Hematopoietic multipotent progenitor cell treated with erythropoietin and hydrocortisone succinate and interleukin-3 and kit ligand, for 6 days (in vitro differentiated cells): ENCODE measurements at regions not wholly inside any gene's neighbourhood (a gene's known extent, or its start where the extent isn't known, plus 50 kb on each side); places are given as distances from the start of the nearest gene placed in this dataset.
"Not testable (repeated sequence)": the region's sequence is repeated elsewhere in the genome, so short reads cannot be mapped to it uniquely, and the experiment has no call there.

Experiments used
- DNase-seq: peaks from one replicate; pipeline ENCODE4 v3.0.0-alpha.2; 2015

DNA sequence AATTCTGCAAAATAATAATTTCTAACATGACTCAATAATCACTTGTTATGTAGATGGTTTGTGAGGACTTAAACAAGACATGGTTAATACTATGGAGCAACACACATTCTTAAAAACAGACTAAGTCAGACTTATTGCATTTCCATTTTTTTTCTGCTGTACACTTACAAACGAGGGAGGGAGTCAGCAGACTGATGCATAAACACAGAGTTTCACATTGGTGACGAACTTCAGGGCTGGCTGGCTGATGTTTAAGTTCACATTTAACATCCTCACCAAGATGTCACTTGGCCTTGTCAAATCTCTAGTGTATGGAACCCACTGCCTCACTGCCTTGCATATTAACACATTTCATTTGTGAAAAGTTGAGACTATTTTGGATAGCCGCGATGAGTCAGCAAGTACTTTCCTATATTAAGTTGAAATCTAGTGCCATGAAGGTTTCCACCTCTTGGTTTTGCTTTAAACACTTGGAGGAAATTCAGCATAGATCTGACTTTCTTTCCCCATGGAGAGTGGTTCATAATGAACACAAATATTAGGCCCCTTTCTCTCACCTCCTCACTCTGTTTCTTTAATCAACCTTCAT lies 337.5 kb upstream of the RUNX1 start:
- no peak for DNase-seq

DNA sequence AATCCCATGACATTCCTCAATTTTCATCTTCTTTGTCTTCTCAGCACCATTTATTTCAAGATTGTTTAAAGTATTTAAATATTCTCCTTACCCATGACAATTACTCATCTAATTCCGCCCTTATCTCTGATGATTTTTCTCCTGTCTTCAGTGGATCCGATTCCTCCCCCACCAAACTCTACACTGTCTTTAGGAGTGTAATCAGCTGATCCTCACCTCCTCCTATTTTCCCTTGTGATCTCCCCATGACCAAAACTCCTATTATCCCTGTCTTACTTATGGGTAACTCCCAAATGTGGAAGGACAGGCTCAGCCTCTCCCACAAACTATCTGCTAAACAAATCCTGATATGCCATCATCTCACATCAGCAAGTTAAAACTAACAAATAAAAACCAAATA lies 335.3 kb upstream of the RUNX1 start:
- DNase-seq, result no peak

DNA sequence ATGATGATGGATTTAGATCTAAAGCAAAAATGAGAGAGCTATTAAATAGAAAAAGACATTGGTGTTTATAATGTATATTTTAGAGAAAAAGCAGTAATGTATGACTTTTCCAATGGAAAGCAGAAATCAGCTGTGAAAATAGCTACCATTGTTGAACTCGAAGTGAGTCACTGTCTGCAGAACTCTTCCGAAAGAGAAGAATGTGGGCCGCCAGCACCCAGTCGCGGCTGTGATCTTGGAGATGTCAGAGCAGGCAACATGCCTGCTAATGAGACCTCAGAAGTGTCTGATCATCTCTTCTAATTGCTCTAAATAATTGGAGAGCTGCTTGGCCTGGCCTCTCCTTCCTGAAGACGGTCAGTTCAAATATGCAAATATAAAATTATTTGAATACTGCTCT lies 333.6 kb upstream of the RUNX1 start:
- no peak for DNase-seq

DNA sequence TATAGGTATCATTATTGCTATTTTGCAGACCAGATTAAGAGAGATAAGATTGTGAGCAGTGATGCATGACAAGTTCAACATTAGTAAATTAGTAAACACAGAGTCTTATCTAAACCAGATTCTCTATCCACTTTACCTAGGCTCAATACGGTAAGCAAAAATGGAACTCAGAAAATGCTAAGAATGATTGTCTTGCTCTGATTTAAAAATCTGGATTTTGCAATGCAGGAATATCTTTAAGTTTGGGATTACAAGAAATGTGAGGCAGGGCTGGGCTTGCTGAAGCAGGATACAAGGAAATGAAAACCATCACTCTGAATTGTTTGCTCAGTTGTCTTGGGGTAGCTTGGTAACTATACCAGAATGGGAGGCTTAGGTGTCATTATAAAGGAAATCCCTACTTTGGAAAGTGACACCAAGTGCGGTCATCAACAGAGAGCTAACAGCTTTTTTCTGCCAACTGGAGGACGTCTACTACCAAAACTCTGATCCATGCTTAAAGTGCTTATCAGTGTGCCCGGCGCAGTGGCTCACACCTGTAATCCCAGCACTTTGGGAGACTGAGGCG lies 332.7 kb upstream of the RUNX1 start:
- no peak for DNase-seq

DNA sequence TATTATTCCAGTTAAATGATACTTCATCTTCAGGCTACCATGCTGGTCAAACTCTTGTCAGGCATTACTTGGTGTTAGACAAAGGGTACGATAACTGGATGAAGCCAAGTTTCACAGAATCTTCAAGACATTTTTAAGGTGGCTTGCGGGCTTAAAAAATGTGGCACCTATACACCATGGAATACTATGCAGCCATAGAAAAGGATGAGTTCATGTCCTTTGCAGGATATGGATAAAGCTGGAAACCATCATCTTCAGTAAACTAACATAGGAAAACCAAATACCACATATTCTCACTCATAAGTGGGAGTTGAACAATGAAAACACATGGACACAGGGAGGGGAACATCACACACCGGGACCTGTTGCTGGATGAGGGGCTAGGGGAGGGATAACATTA lies 331.2 kb upstream of the RUNX1 start:
- DNase-seq, result not testable (repeated sequence)

DNA sequence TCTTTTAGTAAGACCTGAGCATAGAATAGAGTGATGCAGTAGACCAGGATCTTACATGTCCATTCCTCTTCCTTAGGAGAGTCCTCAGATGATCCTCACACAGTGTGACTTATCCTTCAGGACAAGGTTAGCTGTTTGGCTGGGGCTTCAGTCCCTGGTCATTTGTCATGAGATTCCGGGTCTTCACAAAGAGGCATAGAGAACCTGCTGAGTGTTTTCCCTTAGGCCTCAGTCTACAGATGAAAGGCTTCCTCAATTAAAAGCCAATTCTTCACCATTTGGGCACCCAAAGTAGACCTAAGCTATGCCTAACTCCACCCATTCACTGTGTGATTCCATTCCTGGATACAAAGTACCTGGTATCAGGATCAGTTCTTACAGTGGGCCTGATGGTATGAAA lies 329.8 kb upstream of the RUNX1 start:
- no peak for DNase-seq

DNA sequence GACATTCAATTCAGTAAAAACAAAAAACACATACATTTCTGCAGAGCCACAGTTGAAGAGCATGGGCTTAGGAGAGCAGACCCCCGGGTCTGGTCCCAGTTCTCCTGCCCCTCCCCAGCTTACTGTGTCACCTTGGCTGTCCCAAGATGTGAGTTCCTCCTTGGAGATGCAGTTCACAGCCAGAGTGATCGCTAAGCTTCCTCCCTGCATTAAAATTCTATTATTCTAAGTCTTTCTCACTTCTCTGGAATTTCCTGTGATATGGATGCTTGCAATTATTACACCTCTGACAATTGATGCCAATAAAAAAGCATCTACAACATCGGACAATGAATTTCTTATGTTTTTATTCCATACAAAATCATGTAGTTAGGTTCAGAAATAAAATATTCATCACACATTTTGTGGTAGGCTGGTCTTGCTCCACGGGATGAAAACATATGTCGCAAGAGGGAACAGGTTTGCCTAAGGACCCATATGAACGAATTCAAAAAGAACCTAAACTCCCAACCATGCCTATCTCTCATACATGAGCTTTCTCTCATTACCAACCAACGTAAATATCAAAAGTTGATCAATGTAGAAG lies 328.5 kb upstream of the RUNX1 start:
- DNase-seq, result no peak

DNA sequence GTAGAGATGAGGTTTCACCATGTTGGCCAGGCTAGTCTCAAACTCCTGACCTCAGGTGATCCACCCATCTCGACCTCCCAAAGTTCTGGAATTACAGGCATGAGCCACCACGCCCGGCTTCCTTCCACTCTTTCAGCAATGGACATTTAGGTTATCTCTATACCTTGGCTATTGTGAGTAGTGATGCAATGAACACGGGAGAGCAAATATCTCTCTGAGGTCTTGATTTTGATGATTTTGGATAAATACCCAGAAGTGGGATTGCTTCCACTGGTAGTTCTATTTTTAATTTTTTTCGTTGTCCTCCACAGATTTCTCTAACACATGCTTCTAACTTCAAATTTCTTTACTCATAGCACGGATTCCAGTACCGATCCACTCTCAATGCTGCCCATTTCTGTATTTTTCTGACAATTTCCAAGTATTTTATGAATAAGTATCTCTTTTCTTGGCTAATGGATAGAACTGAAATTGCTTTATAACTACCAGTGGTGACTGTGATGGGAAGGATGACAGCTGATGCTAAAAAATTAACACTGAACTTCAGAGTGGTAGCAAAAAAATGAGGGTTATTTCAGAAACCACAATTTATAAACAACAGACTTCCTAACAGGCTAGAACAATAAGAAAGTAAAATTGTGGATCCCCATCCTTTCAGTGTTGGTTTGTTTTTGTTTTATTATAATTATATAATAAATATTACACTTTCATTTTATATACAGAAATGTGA lies 327.5 kb upstream of the RUNX1 start:
- DNase-seq, result no peak

DNA sequence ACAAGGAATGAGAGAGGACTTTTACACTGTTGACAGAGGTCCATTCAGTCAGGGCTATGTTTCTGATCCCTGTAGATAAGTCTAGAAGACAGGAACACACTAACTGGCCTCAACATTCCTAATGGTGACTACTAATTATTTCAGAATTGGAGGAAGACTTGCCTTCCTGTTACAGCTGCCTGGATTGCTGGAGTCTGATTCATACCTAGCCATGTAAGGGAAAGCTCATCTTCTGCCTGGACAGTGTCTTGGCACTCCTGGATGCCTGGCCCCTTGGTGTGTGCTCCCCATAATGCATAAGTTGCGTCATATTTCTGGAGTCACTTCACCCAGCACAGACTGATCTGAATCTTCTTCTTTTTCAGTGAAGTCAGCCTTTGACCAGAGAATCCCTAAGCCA lies 326.0 kb upstream of the RUNX1 start:
- no peak for DNase-seq

DNA sequence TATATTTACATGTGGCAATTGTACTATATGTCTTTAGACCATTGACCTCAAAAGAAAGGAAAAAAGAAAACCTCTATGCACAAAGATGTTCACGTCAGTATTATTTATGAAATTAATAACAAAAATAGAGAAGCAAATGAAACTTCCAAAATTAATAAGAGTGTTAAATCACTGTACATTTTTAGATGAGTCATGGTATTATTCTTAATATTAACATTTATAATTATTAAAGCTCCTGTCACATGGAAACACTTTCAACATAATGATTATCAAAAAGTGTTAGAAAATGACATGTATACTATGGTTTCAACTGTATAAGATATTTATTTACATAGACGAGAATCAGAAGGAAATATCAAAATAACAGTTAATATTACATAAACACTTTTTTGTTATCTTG lies 324.9 kb upstream of the RUNX1 start:
- DNase-seq, result no peak

DNA sequence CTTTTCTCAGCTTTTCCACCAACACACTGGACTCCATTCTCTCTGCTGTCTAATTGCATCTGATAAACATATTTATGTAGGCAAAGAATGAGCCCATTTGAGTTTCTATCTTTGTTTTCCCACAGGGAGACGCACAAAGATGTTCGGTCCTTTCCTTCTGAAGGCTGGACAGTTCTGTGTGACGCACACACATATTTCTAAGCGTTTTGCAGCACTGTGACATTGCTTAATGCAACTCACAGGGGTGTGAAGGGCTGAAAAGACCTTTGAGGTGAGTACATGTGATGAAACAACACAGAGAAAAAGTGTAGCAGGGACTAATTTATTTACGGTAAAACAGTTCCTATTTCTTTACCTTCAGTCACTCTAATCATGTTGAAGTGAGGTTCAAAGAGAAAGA lies 323.1 kb upstream of the RUNX1 start:
- DNase-seq, result no peak

DNA sequence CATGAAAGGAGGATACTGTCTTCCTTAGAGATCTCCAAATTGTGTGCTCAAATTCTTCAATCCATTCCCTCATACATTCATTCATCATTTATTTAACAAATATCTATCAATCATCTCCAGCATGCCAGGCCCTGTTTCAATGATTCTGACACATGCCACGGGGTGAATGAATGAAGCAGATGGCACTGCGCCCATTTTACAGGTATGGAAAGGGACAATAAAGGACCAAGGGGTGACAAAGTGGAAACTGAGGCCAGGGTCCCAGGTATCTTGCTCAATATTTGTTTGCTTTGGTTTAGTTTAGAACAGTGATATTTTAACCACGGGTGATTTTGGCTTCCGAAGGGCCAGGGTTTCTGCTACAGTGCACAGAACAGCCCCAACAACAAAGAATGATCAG lies 321.6 kb upstream of the RUNX1 start:
- no peak for DNase-seq

DNA sequence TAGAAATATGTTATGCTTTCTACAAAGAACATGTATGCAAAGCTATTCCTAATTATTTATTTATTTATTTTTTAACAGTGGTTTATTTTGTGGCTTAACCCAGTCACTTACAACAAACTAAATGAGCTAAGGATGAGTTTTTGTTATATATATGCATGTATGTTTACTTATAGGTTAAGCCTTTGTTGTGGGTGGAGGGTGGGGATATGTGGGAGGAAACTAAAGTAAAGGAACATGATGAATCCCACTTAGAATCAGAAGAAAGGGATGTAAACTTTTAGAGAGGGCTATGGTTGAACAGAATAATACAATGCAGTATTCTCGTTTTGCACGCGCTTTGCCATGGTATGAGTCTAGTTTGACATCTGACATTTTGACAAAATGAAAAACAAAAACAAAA lies 321.0 kb upstream of the RUNX1 start:
- no peak for DNase-seq

DNA sequence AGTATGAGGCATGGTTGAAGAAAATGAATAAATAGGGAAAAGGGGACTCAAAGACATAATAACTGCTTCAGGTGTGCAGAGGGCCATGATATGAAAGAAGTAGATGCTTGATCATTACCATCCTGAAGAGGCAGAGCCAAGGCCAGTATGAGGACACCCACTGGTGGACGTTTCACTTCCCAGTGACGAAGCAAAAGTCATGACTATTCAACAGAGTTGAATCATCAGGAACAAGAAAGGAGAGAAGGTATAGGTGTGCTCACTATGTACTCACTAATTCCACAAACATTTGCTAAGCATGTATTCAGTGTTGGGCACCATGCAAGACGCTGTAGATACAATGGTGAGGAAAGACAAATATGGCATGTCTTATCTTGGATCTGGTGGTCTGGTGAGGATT lies 319.2 kb upstream of the RUNX1 start:
- DNase-seq, result no peak

DNA sequence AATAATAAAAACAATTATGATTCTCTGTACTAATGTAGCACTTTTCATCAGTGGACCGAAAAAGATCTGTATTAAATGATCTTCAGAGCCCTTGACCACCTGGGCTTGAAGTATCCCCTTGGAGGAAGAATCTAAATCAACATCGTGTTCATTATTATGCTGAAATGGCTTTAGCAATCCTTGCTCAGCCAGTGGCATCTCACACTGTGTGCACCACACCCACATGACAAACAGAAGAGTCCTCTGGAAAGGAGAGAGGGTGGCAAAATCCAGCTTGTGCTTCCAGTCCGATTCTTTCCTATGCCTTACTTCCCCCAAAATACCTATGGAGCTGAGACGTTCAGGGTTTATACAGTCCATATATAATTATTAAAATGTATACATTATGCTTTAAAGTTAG lies 318.5 kb upstream of the RUNX1 start:
- DNase-seq, result no peak

DNA sequence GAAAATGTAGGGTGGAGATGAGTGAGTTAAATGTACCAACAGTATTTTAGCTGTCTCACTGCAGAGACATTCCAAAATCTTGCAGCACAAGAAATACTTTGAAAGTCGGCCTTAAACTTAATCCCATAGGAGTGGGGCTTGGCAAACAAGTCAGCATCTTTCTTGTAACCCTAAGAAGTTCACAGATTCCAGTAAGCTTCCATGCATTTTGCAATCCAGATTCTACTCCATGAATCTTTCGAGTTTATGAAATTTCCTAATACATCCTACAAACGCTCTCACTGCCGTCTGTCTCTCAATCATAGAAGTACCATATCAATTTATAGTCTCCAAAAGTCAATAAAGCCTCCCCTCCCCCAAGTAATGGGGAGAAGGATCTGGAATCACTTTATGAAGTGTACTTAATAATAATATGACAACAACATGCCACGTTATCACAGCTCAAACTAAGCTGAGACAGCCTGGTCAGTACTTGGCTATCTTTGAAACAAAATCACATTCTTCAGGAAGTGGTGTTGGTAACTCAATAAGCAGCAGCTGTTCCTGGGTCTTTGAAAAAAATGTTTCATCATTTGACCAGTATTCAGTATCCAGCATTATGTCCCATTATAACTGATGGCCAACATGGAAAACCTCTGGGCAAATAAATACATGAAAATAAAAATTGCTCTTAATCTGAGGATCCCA lies 317.4 kb upstream of the RUNX1 start:
- no peak for DNase-seq

DNA sequence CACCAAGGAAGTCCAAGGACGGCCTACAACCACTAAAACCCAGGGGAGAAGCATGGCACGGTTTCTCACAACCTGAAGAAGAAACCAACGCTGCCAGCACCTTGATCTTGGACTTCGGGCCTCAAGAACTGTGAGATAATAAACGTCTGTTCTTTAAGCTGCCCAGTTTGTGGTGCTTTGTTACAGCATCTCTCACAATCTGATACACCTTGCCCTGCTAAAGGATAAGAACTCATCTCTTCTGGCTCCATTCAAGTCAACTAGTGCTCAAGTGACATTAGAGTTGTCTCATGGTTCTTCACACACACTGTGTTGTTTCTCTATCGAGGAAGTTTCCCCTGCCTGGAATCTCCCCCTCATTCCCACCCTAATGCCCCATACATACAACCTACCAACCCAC lies 314.4 kb upstream of the RUNX1 start:
- DNase-seq, result no peak

DNA sequence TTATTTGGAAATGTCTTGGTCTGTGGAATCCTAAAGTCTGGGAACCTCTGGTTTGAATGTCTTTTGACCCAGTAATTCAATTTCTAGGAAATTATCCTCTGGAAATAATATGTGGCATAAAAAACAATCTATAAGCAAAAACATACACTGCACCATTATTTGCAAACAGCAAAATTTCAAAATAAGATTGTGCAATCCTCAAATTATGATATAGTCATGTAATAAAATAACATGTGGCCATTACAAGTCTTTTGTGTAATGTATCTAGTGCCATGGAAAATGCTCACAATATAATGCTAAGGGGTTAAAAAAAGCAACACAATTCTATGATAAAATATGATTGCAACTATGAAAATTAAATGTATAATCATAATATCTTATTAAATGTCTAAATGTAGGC lies 312.9 kb upstream of the RUNX1 start:
- no peak for DNase-seq

DNA sequence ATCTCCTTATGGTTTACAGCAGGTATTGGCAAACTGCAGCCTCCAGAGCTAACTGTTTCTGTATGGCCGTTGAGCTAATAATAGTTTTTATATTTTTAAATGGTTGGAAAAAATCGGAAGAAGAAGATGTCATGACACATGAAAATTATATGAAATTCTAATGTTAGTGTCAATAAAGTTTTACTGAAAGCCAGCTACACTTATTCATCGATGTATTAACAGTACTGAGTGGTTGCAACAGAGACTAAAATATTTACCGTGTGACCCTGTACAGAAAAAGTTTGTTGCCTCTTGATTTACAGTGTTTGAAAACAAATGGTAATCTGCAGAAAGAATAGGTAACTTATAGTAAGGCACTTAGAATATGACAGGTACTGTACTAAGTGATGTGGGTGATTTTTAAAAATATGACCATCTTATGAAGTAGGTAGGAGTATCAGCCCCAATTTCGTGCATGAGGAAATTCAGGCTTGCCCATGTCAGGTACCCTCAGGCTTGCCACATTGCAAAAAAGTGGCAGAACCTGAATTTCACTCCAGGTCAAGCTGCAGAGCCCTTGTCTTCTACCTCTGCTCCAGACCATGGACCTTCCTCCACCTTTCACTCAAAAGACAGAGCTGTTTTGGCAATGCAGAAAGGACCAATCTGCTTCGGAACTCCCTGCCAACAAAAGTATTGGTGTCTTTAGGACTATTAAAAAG lies 311.9 kb upstream of the RUNX1 start:
- no peak for DNase-seq

DNA sequence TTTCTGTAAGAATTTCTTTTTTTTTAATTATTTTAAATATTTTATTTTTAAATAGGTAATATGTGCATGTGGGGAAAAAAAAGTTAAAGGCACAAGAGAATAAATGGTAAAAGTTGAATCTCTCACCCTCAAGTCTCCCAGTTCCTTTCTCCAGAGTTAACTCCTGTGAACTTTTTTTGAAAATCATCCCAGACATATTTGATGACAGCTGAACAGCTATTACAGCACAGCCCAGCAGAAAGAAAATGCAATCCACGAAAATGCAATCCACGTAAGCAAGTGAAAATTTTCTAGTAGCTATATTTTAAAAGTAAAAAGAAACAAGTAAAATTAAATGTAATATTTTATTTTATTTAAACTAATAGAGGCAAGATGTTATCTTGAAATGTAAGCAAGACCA lies 310.0 kb upstream of the RUNX1 start:
- no peak for DNase-seq

DNA sequence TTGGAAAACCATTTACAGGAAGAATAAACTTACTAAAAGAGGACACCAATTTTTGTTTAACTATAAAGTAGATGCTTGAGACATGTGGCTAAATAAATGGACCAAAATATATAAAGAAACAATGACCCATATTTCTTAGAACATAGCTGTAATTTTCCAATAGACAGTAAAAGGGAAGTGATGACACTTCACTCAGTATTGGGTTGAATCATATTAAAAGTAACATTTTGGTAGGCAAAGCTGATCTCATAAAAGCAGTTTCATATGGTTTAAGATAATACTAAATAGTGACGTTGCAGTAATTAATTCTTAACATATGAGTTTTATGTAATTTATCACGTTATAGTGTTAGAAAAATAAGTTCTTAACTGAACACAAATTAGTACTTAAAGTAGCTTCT lies 308.9 kb upstream of the RUNX1 start:
- DNase-seq, result no peak

DNA sequence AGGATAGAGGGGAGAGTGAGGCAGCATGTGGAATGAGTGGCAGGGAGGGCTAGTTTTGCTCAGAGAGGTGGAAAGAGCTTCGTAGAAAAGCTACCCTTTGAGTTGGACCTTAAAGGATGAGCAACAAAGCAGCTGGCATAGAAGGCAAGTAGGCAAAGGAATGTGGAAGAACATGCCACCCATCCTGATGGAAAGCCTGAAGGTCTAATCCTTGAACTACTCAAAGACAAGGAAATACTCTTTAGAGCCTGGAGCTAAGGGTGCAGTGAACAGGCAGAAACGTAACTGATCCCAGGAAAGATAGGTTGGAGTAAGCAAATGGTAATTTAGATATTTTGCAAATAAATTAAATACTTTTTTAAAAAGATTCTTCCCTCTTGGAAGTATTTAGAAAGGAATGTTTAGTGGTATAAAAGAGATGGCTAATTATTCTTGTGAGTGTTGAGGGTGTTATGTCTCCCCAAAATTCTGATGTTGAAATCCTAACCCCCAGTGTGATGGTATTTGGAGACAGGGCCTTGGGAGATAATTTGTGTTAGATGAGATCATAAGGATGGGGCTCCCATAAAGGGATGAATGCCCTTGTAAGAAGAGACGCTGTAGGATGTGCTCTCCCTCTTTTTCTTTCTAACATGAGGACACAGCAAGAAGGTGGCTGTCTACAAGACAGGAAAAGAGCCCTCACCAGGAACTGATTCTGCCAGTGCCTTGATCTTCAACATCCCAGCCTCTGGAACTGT lies 308.1 kb upstream of the RUNX1 start:
- DNase-seq, result no peak

DNA sequence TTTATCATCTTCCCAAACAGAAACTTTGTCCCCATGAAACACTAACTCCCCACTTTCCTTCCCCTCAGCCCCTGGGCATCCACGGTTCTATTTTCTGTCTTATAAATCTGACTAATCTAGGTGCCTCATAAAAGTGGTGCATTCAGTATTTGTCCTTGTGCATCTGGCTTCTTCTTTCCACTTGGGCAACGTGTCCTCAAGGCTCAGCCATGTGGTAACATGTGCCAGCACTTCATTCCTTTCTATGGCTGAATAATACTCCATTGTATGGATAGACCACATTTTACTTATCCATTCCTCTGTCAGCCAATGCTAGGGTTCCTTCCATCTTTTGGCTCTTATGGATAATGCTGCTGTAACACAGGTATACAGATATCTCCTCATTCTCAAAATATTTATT lies 305.0 kb upstream of the RUNX1 start:
- DNase-seq, result no peak
